HEK293 (cell line): ENCODE measurements at regions not wholly inside any gene's neighbourhood (a gene's known extent, or its start where the extent isn't known, plus 50 kb on each side); places are given as distances from the start of the nearest gene placed in this dataset.

Source experiments
- CTCF ChIA-PET: fragments of 350-600 bp; formaldehyde crosslinking; extraction: SDS; loops from one replicate; lab custom pipeline; 2021; ENCODE audit warnings: antibody characterized with exemption; lab: Yijun Ruan, JAX
- POLR2A ChIA-PET: fragments of 300-600 bp; formaldehyde crosslinking; extraction: SDS; loops from one replicate; lab custom pipeline; 2020; ENCODE audit warnings: antibody characterized with exemption, inconsistent platforms; lab: Yijun Ruan, JAX
- H3K27ac ChIP-seq: fragments of 200-500 bp; sonication (Bioruptor generic); 2 replicates; pipeline ENCODE4 v1.5.1; 2014; ENCODE audit warnings: low read depth, low read length, control low read depth, inconsistent platforms; ENCODE audit errors: extremely low read depth
- H3K36me3 ChIP-seq, 2 experiments: fragments of 200-500 bp in 1 of 2; sonication (Bioruptor generic) in 1 of 2; 1 replicate in 1 of 2; 2 replicates in 1 of 2; pipeline ENCODE4 v1.5.1; 2014 to 2017; ENCODE audit warnings: inconsistent platforms in 2 of 2, low read length in 2 of 2; ENCODE audit not compliant: control insufficient read depth in 2 of 2, insufficient read depth in 1 of 2
- H3K4me1 ChIP-seq: fragments of 200-500 bp; sonication (Bioruptor generic); 2 replicates; pipeline ENCODE4 v1.5.1; 2014; ENCODE audit warnings: mild to moderate bottlenecking, low read length, inconsistent platforms; ENCODE audit not compliant: control insufficient read depth, insufficient read depth
- H3K4me3 ChIP-seq: 2 replicates; pipeline ENCODE4 v1.5.1; 2011; ENCODE audit warnings: low read depth, mild to moderate bottlenecking, control low read depth, low read length, moderate library complexity
- H3K9me3 ChIP-seq: fragments of 200-500 bp; sonication (Bioruptor generic); 2 replicates; pipeline ENCODE4 v1.5.1; 2014; ENCODE audit warnings: low read depth, low read length, inconsistent platforms; ENCODE audit not compliant: control insufficient read depth, insufficient read depth
- IKZF3 ChIP-seq: fragments of 450-650 bp; IDR thresholded peaks from 2 replicates; pipeline ENCODE4 v1.5.0; 2018; ENCODE audit warnings: missing biosample characterization, mild to moderate bottlenecking, missing genetic modification characterization, moderate library complexity
- KLF10 ChIP-seq: fragments of 450-650 bp; IDR thresholded peaks from 2 replicates; pipeline ENCODE4 v1.5.1; 2018; ENCODE audit warnings: missing biosample characterization, mild to moderate bottlenecking, missing genetic modification characterization
- KLF8 ChIP-seq: fragments of 450-650 bp; formaldehyde crosslinking; IDR thresholded peaks from 2 replicates; pipeline ENCODE4 v1.5.1; 2016; ENCODE audit warnings: missing biosample characterization, missing genetic modification characterization
- KLF9 ChIP-seq: fragments of 450-650 bp; formaldehyde crosslinking; IDR thresholded peaks from 2 replicates; pipeline ENCODE4 v1.5.1; 2016; ENCODE audit warnings: missing biosample characterization, missing genetic modification characterization, low read depth
- MYNN ChIP-seq: fragments of 450-650 bp; formaldehyde crosslinking; IDR thresholded peaks from 2 replicates; pipeline ENCODE4 v1.5.1; 2016; ENCODE audit warnings: missing biosample characterization, missing genetic modification characterization, borderline replicate concordance
- OSR2 ChIP-seq: fragments of 450-650 bp; formaldehyde crosslinking; IDR thresholded peaks from 2 replicates; pipeline ENCODE4 v1.5.1; 2016; ENCODE audit warnings: missing biosample characterization, missing genetic modification characterization
- ZBTB26 ChIP-seq: fragments of 450-650 bp; formaldehyde crosslinking; optimal IDR thresholded peaks from 2 replicates; pipeline ENCODE3; 2016; ENCODE audit warnings: missing biosample characterization, mild to moderate bottlenecking, missing genetic modification characterization
- ZBTB44 ChIP-seq: fragments of 450-650 bp; IDR thresholded peaks from 2 replicates; pipeline ENCODE4 v1.5.1; 2018; ENCODE audit warnings: missing biosample characterization, mild to moderate bottlenecking, missing genetic modification characterization
- ZNF138 ChIP-seq: fragments of 450-650 bp; formaldehyde crosslinking; IDR thresholded peaks from 2 replicates; pipeline ENCODE4 v1.5.1; 2016; ENCODE audit warnings: missing biosample characterization, missing genetic modification characterization, borderline replicate concordance
- ZNF302 ChIP-seq: fragments of 450-650 bp; formaldehyde crosslinking; IDR thresholded peaks from 2 replicates; pipeline ENCODE4 v1.5.1; 2016; ENCODE audit warnings: missing biosample characterization, missing genetic modification characterization, low read depth
- ZNF354C ChIP-seq: fragments of 450-650 bp; formaldehyde crosslinking; IDR thresholded peaks from 2 replicates; pipeline ENCODE4 v1.5.1; 2016; ENCODE audit warnings: missing biosample characterization, missing genetic modification characterization, low read depth, borderline replicate concordance
- ZNF366 ChIP-seq: fragments of 450-650 bp; formaldehyde crosslinking; conservative IDR thresholded peaks from 2 replicates; pipeline ENCODE4 v1.5.1; 2016; ENCODE audit warnings: missing biosample characterization, missing genetic modification characterization
- ZNF394 ChIP-seq: fragments of 450-650 bp; formaldehyde crosslinking; IDR thresholded peaks from 2 replicates; pipeline ENCODE4 v1.5.1; 2016; ENCODE audit warnings: missing biosample characterization, missing genetic modification characterization, mild to moderate bottlenecking, moderate library complexity, borderline replicate concordance
- ZNF473 ChIP-seq: fragments of 450-650 bp; formaldehyde crosslinking; IDR thresholded peaks from 2 replicates; pipeline ENCODE4 v1.5.1; 2017; ENCODE audit warnings: missing biosample characterization, missing genetic modification characterization
- ZNF501 ChIP-seq: fragments of 450-650 bp; formaldehyde crosslinking; IDR thresholded peaks from 2 replicates; pipeline ENCODE4 v1.5.1; 2016; ENCODE audit warnings: missing biosample characterization, missing genetic modification characterization
- ZNF514 ChIP-seq: fragments of 450-650 bp; formaldehyde crosslinking; IDR thresholded peaks from 2 replicates; pipeline ENCODE4 v1.5.1; 2016; ENCODE audit warnings: missing biosample characterization, missing genetic modification characterization
- ZNF529 ChIP-seq: fragments of 450-650 bp; formaldehyde crosslinking; IDR thresholded peaks from 2 replicates; pipeline ENCODE4 v1.5.1; 2017; ENCODE audit warnings: missing genetic modification characterization, missing biosample characterization; ENCODE audit not compliant: insufficient replicate concordance
- ZNF530 ChIP-seq: fragments of 450-650 bp; formaldehyde crosslinking; IDR thresholded peaks from 2 replicates; pipeline ENCODE4 v1.5.1; 2016; ENCODE audit warnings: low read depth, missing biosample characterization, missing genetic modification characterization
- ZNF830 ChIP-seq: fragments of 450-650 bp; IDR thresholded peaks from 2 replicates; pipeline ENCODE4 v1.5.0; 2018; ENCODE audit warnings: missing biosample characterization, missing genetic modification characterization, low read depth, mild to moderate bottlenecking, moderate library complexity
- ZSCAN16 ChIP-seq: fragments of 450-650 bp; formaldehyde crosslinking; IDR thresholded peaks from 2 replicates; pipeline ENCODE4 v1.5.1; 2016; ENCODE audit warnings: missing biosample characterization, missing genetic modification characterization
- ZSCAN30 ChIP-seq: fragments of 450-650 bp; IDR thresholded peaks from 2 replicates; pipeline ENCODE4 v1.5.1; 2018; ENCODE audit warnings: missing biosample characterization, mild to moderate bottlenecking, missing genetic modification characterization, moderate library complexity
- ZXDB ChIP-seq: fragments of 450-650 bp; formaldehyde crosslinking; IDR thresholded peaks from 2 replicates; pipeline ENCODE4 v1.5.1; 2016; ENCODE audit warnings: missing biosample characterization, missing genetic modification characterization
- TF ChIP-seq, protein P1 (sequence below): fragments of 450-650 bp; formaldehyde crosslinking; IDR thresholded peaks from 2 replicates; pipeline ENCODE4 v1.5.1; 2016; ENCODE audit warnings: missing biosample characterization, missing genetic modification characterization
- TF ChIP-seq, protein P2 (sequence below): fragments of 450-650 bp; formaldehyde crosslinking; IDR thresholded peaks from 2 replicates; pipeline ENCODE4 v1.5.1; 2016; ENCODE audit warnings: missing biosample characterization, missing genetic modification characterization
- TF ChIP-seq, protein P3 (sequence below): fragments of 450-650 bp; formaldehyde crosslinking; IDR thresholded peaks from 2 replicates; pipeline ENCODE4 v1.5.1; 2017; ENCODE audit warnings: missing biosample characterization, missing genetic modification characterization
- TF ChIP-seq, protein P4 (sequence below): fragments of 450-650 bp; formaldehyde crosslinking; IDR thresholded peaks from 2 replicates; pipeline ENCODE4 v1.5.1; 2017; ENCODE audit warnings: missing biosample characterization, missing genetic modification characterization

DNA sequence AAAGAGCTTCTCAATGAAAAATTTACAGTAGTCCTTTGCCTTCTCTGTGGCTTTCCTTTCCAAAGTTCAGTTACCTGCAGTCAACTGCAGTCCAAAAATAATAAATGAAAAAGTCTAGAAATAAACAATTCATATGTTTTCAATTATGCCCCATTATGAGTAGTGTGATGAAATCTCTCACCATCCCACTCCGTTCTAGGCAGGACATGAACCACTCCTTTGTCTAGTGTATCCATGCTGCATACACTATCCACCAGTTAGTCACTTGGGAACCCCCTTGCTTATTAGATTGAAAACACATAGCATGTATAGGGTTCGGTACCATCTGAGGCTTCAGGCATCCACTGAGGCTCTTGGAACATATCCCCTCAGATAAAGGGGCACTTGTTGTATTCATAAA, 80.6 kb upstream of the EYA4 start:
- no peaks in the 10 kb centered on the region for H3K9me3 ChIP-seq
- H3K4me3 ChIP-seq, result no peak overlapping the region
- CTCF ChIA-PET, result interaction anchor here (0.6 to 1.5 kb wide), 2 partner anchors 12 to 25 kb away, joined by 3 to 4 read pairs; no protein-coding TSS in a partner anchor
- TF ChIP-seq ZSCAN30 (tag by site-specific recombination), result no peak
- TF ChIP-seq ZNF366, result no peak
- no peak for TF ChIP-seq ZBTB26
- TF ChIP-seq MYNN (tag by site-specific recombination), result no peak
- TF ChIP-seq ZNF530 (tag by site-specific recombination), result no peak
- no peak for TF ChIP-seq IKZF3 (tag by site-specific recombination)
- TF ChIP-seq, protein P1, sequence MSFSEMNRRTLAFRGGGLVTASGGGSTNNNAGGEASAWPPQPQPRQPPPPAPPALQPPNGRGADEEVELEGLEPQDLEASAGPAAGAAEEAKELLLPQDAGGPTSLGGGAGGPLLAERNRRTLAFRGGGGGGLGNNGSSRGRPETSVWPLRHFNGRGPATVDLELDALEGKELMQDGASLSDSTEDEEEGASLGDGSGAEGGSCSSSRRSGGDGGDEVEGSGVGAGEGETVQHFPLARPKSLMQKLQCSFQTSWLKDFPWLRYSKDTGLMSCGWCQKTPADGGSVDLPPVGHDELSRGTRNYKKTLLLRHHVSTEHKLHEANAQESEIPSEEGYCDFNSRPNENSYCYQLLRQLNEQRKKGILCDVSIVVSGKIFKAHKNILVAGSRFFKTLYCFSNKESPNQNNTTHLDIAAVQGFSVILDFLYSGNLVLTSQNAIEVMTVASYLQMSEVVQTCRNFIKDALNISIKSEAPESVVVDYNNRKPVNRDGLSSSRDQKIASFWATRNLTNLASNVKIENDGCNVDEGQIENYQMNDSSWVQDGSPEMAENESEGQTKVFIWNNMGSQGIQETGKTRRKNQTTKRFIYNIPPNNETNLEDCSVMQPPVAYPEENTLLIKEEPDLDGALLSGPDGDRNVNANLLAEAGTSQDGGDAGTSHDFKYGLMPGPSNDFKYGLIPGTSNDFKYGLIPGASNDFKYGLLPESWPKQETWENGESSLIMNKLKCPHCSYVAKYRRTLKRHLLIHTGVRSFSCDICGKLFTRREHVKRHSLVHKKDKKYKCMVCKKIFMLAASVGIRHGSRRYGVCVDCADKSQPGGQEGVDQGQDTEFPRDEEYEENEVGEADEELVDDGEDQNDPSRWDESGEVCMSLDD (tag by site-specific recombination), result no peak
- no peak for TF ChIP-seq ZNF302 (tag by site-specific recombination)
- TF ChIP-seq ZNF830 (tag by site-specific recombination), result no peak
- TF ChIP-seq ZNF529, result no peak
- TF ChIP-seq ZNF138 (tag by site-specific recombination), result no peak
- no peak for TF ChIP-seq ZNF514 (tag by site-specific recombination)
- TF ChIP-seq, protein P2, sequence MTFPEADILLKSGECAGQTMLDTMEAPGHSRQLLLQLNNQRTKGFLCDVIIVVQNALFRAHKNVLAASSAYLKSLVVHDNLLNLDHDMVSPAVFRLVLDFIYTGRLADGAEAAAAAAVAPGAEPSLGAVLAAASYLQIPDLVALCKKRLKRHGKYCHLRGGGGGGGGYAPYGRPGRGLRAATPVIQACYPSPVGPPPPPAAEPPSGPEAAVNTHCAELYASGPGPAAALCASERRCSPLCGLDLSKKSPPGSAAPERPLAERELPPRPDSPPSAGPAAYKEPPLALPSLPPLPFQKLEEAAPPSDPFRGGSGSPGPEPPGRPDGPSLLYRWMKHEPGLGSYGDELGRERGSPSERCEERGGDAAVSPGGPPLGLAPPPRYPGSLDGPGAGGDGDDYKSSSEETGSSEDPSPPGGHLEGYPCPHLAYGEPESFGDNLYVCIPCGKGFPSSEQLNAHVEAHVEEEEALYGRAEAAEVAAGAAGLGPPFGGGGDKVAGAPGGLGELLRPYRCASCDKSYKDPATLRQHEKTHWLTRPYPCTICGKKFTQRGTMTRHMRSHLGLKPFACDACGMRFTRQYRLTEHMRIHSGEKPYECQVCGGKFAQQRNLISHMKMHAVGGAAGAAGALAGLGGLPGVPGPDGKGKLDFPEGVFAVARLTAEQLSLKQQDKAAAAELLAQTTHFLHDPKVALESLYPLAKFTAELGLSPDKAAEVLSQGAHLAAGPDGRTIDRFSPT (tag by site-specific recombination), result no peak
- no peak for TF ChIP-seq ZNF394 (tag by site-specific recombination)
- TF ChIP-seq KLF10, result no peak
- TF ChIP-seq ZXDB, result no peak
- TF ChIP-seq ZBTB44, result no peak
- no peak for TF ChIP-seq KLF9 (tag by site-specific recombination)
- no peak for TF ChIP-seq KLF8 (tag by site-specific recombination)
- no peaks in the 10 kb centered on the region for H3K36me3 ChIP-seq
- no peak overlapping the region for H3K27ac ChIP-seq
- no peaks in the 10 kb centered on the region for H3K4me1 ChIP-seq
- POLR2A ChIA-PET, result no interaction called here

DNA sequence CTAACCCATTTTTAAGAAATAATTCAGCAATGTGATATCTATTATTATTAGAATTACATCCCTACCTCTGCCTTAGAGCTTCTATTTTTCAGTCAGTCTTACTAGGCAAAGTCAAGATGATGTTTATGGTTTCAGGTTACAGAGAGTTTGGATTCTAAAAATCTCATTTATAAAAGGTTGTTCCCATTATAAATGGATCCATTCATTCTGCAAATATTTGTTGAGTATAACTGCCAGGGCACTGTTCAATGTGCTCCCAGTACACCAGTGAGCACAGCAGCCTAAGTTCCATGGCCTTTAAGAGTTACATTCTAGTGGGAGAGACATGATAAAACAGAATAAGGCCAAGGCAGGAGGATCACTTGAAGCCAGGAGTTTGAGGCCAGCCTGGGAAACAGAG, 75.9 kb upstream of the EYA4 start:
- H3K9me3 ChIP-seq, result no peaks in the 10 kb centered on the region
- H3K27ac ChIP-seq, result no peak overlapping the region
- no peaks in the 10 kb centered on the region for H3K36me3 ChIP-seq
- H3K4me3 ChIP-seq, result no peak overlapping the region
- CTCF ChIA-PET, result interaction anchor here (0.7 kb wide), 1 partner anchor 169 kb away, joined by 3 read pairs; no protein-coding TSS in a partner anchor
- POLR2A ChIA-PET, result no interaction called here
- no peaks in the 10 kb centered on the region for H3K4me1 ChIP-seq
- TF ChIP-seq, protein P3, sequence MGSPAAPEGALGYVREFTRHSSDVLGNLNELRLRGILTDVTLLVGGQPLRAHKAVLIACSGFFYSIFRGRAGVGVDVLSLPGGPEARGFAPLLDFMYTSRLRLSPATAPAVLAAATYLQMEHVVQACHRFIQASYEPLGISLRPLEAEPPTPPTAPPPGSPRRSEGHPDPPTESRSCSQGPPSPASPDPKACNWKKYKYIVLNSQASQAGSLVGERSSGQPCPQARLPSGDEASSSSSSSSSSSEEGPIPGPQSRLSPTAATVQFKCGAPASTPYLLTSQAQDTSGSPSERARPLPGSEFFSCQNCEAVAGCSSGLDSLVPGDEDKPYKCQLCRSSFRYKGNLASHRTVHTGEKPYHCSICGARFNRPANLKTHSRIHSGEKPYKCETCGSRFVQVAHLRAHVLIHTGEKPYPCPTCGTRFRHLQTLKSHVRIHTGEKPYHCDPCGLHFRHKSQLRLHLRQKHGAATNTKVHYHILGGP (tag by site-specific recombination), result no peak
- no peak for TF ChIP-seq ZNF501 (tag by site-specific recombination)
- TF ChIP-seq, protein P4, sequence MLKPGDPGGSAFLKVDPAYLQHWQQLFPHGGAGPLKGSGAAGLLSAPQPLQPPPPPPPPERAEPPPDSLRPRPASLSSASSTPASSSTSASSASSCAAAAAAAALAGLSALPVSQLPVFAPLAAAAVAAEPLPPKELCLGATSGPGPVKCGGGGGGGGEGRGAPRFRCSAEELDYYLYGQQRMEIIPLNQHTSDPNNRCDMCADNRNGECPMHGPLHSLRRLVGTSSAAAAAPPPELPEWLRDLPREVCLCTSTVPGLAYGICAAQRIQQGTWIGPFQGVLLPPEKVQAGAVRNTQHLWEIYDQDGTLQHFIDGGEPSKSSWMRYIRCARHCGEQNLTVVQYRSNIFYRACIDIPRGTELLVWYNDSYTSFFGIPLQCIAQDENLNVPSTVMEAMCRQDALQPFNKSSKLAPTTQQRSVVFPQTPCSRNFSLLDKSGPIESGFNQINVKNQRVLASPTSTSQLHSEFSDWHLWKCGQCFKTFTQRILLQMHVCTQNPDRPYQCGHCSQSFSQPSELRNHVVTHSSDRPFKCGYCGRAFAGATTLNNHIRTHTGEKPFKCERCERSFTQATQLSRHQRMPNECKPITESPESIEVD (tag by site-specific recombination), result no peak
- no peak for TF ChIP-seq ZSCAN16 (tag by site-specific recombination)
- no peak for TF ChIP-seq ZNF473 (tag by site-specific recombination)
- TF ChIP-seq OSR2 (tag by site-specific recombination), result no peak
- TF ChIP-seq ZNF354C (tag by site-specific recombination), result no peak
